AML-193 (cell line): ENCODE measurements at regions not wholly inside any gene's neighbourhood (a gene's known extent, or its start where the extent isn't known, plus 50 kb on each side); places are given as distances from the start of the nearest gene placed in this dataset.
"Not testable (repeated sequence)": the region's sequence is repeated elsewhere in the genome, so short reads cannot be mapped to it uniquely, and the experiment has no call there.

Experiments
- DNase-seq, 2 experiments: peaks; one replicate each; lab custom pipeline; 2025; lab: John Stamatoyannopoulos, UW

DNA sequence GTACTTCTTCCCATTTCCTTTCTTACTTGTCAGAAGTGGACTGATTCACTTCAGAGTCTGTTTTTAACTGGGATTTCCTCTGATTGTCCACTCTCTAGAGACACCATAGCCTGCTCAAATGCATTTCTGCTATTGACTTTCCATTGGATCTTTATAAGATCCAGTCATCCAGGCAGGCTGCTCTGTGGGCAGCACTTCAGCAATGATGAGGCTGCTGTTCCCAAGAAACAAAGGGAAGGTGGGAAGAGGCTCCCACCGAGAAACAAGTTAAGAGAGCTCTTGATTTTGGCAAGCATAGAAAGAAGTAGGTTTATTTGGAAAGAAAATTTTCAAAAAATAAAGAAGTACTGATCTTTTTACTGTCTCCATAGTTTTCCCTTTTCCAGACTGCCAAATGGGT lies 125.8 kb upstream of the STARD13 start:
- DNase-seq: no peak

DNA sequence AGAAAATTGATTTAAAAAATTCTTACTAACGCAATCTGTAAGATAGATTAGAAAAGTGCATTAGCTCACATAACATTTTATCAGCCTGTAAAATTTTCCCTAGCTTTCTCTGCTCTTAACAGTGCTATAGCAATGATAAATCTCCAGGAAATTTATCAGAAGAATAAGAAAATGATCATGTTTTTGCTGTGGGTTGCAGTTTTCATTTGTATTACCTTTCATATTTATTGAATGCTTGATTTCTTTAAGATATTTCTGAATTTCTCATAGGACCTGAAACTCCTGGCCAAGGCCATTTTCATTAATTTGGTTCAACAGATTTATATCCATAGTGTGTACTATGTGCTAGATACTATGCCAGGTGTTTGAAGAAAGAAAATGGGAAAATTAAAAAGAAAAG lies 130.3 kb upstream of the STARD13 start:
- DNase-seq: no peak

DNA sequence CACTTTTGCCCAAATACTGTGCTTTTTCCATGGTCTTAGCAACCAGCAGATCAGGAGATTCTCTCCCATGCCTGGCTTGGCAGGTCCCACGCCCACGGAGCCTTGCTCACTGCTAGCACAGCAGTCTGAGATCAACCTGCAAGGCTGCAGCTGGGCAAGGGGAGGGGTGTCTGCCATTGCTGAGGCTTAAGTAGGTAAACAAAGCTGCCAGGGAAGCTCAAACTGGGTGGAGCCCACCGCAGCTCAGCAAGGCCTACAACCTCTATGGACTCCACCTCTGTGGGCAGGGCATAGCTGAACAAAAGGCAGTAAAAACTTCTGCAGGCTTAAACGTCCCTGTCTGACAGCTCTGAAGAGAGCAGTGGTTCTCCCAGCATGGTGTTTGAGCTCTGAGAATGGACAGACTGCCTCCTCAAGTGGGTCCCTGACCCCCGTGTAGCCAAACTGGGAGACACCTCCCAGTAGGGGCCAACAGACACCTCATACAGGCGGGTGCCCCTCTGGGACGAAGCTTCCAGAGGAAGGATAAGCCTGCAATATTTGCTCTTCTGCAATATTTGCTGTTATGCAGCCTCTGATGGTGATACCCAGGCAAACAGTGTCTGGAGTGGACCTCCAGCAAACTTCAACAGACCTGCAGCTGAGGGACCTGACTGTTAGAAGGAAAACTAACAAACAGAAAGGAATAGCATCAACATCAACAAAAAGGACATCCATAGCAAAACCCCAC lies 132.8 kb upstream of the STARD13 start:
- DNase-seq: not testable (repeated sequence)

DNA sequence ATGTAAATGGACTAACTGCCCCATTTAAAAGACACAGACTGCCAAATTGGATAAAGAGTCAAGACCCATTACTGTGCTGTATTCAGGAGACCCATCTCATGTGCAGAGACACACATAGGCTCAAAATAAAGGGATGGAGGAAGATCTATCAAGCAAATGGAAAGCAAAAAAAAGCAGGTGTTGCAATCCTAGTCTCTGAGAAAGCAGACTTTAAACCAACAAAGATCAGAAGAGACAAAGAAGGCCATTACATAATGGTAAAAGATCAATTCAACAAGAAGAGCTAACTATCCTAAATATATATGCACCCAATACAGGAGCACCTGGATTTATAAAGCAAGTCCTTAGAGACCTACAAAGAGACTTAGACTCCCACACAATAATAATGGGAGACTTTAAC lies 134.6 kb upstream of the STARD13 start:
- not testable (repeated sequence) for DNase-seq

GRCh38 chr13:33426131-33426530 lies 140.6 kb upstream of the STARD13 start:
- DNase-seq: peak in 1 of 2 experiments; percentile 36

GRCh38 chr13:33433316-33433715 lies 147.8 kb upstream of the STARD13 start:
- no peak for DNase-seq

DNA sequence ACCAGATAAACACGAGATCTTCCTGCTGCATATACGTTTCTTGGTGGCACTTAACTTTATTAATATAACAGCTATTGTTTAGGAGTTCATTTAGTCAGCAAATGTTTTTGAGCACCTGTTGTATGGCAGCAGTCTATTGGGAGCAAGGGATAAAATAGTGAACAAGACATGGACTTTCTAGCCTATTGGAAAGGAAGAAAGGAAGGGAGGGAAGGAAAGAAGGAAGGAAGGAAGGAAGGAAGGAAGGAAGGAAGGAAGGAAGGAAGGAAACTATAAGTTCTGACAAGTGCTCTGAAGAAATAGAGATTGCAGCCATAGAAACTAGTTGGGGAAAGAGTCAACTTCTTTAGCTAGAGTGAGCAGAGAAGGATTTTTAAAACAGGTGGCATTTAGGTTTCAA lies 149.1 kb upstream of the STARD13 start:
- no peak for DNase-seq

DNA sequence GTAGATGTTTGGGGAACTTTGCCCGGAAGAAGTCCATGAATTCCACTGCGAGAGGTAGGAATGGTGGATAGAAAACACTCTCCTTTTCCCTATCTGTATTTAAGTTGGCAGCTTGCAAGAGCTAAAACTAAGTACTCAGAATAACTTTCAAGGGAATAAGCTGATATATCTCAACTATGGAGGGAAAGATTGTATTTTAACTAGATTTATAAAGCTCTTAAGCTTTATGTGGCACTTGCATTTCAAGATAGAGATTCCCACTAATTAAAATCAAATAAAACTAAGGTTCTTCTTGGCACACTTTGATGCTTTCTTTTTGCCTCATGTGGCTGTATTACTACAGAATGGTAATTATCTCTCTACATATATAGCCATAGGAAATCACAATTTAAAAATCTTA lies 149.7 kb upstream of the STARD13 start:
- DNase-seq: no peak

- no peak for DNase-seq
Measured at GRCh38 chr13:33438918-33439317, 153.4 kb upstream of the STARD13 start.

GRCh38 chr13:33441015-33441414 lies 155.5 kb upstream of the STARD13 start:
- peak; percentile 20 to 43 for DNase-seq

- no peak for DNase-seq
Measured at GRCh38 chr13:33445024-33445423, 159.5 kb upstream of the STARD13 start.

DNA sequence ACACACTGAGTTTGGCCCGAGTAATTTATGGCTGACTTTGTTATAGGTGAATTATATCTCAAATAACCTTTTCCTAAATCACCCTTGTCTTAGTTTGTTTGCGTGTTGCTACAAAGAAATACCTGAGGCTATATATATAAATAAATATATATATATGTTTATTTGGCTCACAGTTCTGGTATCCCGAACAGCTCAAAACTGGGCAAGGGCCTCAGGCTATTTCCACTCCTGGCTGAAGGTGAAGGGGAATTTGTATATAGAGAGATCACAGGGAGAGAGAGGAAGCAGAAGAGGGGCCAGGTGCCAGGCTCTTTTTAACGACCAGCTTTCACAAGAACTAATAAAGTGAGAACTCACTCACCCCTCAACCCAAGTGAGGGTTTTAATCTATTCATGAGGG lies 159.9 kb upstream of the STARD13 start:
- DNase-seq: no peak

DNA sequence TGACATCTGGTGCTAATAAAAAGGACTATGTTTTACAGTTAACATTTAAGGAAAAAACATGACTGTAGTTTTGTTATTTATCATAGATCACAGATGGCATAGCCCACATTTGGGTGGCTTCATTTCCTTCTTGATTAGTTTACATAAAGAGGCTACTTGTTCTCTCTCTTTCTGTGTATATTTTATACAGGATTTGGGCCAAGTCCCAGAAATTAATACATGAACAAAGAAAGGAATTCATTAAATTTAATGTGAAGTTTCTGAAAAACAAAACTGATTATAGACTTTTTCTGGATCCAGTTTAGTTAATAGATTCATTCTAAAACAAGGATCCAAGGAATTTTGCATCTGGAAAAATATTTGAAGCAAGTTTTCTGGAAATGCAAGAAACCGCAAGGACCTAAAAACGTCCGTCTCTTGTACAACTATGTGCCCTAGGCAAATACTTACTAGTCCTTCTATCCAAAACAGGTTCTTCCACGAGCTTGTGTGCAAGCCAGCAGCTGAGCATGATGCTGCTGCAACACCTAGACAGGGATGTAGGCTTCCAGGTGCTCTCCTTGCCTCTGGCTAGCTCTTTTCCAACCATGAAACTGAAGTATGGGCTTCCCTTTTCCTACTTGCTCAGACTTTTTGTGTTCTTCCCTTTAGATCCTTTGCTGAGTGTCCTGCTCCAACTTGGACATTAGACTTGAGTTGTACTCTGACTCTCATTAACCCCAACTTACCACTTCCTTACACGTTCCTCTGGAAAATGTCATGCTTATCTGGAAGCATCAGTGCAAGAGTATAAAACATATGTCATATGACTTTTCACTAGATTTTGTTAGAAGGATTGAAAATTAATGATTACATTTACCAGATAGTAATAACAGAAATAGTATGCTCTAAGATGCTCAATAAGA lies 161.5 kb upstream of the STARD13 start:
- DNase-seq: no peak

DNA sequence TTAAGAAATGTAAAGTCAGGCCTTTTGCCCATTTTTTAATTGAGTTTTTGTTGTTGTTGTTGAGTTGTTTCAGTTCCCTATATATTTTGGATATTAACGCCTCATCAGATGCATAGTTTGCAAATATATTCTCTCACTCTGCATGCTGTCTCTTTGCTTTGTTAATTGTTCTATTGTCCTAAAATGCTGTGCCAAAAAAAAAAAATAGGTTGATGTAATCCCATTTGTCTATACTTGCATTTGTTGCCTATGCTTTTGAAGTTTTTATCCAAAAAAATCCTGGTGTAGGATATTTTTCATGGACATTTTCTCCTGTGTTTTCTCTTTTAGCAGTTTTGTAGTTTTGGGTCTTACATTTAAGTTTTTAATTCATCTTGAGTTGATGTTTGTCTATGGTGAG lies 163.3 kb upstream of the STARD13 start:
- no peak for DNase-seq

- no peak for DNase-seq
Measured at GRCh38 chr13:33450956-33451709, 165.6 kb upstream of the STARD13 start.

DNA sequence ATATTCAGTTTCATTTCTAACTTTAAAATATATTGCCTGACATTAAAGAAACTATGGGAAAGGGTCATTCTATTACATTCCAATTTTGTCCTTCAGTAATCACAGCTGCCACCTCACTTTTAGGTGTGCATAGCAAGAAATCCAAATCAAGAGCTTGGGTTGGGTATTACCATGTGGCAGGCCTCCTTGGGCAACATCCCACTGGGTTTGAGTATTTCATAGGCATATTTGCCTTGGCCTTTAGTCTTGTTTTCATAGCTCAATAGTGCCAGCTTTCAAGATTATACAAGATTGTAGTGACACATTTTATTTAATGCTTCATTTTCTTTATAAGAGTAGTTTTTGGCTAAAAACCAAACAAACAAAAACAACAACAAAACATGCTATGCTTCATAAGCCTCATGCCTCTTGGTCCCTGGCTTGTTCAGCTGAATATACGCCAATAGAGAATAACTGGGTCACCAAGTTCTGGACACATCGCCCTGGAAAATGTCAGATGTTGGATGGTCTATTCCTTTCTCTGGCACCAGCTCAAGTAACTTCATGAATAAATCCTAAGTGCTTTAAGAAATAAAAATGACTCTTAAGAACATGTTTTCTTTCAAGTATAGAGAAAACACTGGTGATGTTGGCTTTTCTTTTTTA lies 167.4 kb upstream of the STARD13 start:
- no peak for DNase-seq

DNA sequence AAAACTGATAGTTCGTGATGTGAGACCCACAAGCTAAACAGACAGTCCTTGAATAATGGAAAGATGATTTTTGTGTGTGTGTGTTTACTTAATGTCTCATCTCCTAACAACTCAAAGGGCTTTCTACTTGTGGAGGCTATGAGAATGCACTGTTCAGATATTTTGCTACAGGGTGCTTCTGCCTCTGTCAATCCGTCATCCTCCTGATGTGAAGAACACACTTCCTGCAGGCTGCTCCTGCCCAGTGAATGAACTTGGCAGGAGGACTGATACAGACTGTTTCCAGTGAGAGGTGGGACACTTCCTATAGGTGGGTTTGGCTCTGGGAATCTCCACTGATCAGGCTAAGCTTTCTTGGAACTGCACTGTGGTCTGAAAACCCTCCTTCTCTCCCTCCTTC lies 168.4 kb upstream of the STARD13 start:
- no peak for DNase-seq

GRCh38 chr13:33454844-33455705 lies 169.5 kb upstream of the STARD13 start:
- DNase-seq: no peak

DNA sequence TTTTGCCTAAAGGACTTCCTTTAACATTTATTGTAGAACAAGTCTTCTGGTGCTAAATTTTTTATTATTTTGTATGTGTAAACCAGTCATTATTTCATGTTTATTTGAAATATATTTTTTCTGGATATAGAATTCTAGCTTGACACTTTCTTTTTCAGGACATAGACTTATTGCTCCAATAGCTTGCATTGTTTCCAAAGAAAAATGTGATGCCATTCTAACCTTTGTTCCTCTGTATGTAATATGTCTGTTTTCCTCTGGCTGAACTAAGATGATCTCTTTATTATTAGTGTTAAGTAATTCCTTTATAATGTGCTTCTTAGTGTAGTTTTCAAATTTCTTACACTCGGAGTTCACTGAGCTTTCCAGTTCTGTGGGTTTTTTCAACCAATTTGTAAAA lies 174.1 kb upstream of the STARD13 start:
- DNase-seq: no peak

DNA sequence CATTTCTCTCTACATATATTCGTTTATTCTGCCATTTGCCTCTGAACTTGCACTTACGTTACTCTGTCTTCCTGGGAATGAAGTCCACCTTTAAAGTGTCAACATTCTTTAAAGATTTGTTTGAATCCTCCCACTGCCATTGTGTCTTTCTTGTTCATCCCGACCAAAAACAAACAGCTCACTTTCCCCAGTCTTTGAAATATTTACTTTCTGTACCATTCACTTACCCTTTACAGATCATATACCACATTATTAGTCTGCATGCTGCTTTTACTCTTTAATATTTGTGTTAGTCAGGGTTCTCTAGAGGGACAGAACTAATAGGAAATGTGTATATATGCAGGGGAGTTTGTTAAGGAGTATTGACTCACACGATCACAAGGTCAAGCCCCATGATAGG lies 176.6 kb upstream of the STARD13 start:
- DNase-seq: no peak

DNA sequence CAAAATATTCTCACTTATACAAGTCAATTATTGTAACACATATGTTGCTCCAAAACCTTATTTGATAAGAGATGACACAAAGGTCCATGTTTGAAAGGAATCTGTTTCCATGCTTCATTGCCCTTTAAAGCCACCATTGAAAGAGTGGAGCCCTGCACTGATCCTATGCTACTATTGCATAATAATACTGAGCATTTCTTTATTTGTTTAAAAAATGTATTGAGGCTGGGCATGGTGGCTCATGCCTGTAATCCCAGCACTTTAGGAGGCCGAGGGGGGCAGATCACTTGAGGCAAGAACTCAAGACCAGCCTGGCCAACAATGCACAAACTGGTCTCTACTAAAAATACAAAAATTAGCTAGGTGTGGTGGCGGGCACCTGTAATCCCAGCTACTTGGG lies 178.8 kb upstream of the STARD13 start:
- DNase-seq: no peak
